Hypothalamus (tissue), 51 donors: ENCODE measurements at regions not wholly inside any gene's neighbourhood (a gene's known extent, or its start where the extent isn't known, plus 50 kb on each side); places are given as distances from the start of the nearest gene placed in this dataset.

Experiments used
- DNase-seq, 51 donors: peaks; one replicate each; lab custom pipeline; 2025; lab: John Stamatoyannopoulos, UW

GRCh38 chr17:77502626-77503292 is 362.0 kb downstream of the SEC14L1 start:
- DNase-seq, result no peak

- DNase-seq, result no peak
These were observed 362.5 kb downstream of the SEC14L1 start for GRCh38 chr17:77503293-77503655.

- no peak for DNase-seq
These were observed 363.3 kb downstream of the SEC14L1 start for GRCh38 chr17:77503916-77504651.

GRCh38 chr17:77504652-77505155 is 363.9 kb downstream of the SEC14L1 start:
- DNase-seq, result no peak

- DNase-seq, result no peak
These were observed 364.4 kb downstream of the SEC14L1 start for GRCh38 chr17:77505181-77505639.

- no peak for DNase-seq
These were observed 365.7 kb downstream of the SEC14L1 start for GRCh38 chr17:77506371-77506991.

GRCh38 chr17:77507111-77507885 is 366.5 kb downstream of the SEC14L1 start:
- no peak for DNase-seq

- no peak for DNase-seq
These were observed 367.4 kb downstream of the SEC14L1 start for GRCh38 chr17:77508047-77508715.

- no peak for DNase-seq
These were observed 368.3 kb downstream of the SEC14L1 start for GRCh38 chr17:77509089-77509488.

- DNase-seq, result no peak
These were observed 368.8 kb downstream of the SEC14L1 start for GRCh38 chr17:77509599-77509998.

- no peak for DNase-seq
These were observed 369.5 kb downstream of the SEC14L1 start for GRCh38 chr17:77510133-77510796.

GRCh38 chr17:77511514-77512061 is 370.8 kb downstream of the SEC14L1 start:
- no peak for DNase-seq

- DNase-seq, result peak in 1 of 51 donors; percentile 15
These were observed 371.5 kb downstream of the SEC14L1 start for GRCh38 chr17:77512062-77512946.

GRCh38 chr17:77513045-77513444 is 372.3 kb downstream of the SEC14L1 start:
- DNase-seq, result no peak

GRCh38 chr17:77515227-77515626 is 374.5 kb downstream of the SEC14L1 start:
- no peak for DNase-seq

GRCh38 chr17:77516902-77517301 is 376.1 kb downstream of the SEC14L1 start:
- peak in 1 of 51 donors; percentile 29 for DNase-seq

- DNase-seq, result no peak
These were observed 380.3 kb downstream of the SEC14L1 start for GRCh38 chr17:77521076-77521475.

- no peak for DNase-seq
These were observed 382.8 kb downstream of the SEC14L1 start for GRCh38 chr17:77523540-77523939.
